SIG-M5 treated with dmso at 0.1 percent for 504 hours (cell line): ENCODE measurements at regions not wholly inside any gene's neighbourhood (a gene's known extent, or its start where the extent isn't known, plus 50 kb on each side); places are given as distances from the start of the nearest gene placed in this dataset.
"Not testable (repeated sequence)": the region's sequence is repeated elsewhere in the genome, so short reads cannot be mapped to it uniquely, and the experiment has no call there.

Experiments used
- DNase-seq: peaks from one replicate; lab custom pipeline; 2025; ENCODE audit not compliant: unreplicated experiment; lab: John Stamatoyannopoulos, UW

DNA sequence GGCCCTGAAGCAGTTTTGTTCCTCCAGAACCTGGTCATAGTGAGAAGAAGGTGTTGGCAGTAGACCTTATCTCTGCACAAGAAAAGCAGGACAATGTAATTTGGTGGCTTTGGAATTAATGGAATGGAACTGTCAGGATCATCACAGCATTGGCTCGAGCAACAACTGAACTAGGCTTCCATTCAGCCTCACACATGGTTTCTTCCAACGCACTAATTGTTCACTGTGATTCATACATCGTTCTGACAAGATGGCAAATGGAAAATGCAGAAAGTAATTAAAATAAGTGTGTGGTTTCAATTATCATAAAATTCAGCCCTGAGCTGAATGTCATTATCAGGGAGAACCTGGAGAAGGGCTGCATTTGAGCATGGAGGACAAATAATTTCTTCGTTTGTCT lies 80.6 kb downstream of the MFSD1 start:
- DNase-seq: no peak

DNA sequence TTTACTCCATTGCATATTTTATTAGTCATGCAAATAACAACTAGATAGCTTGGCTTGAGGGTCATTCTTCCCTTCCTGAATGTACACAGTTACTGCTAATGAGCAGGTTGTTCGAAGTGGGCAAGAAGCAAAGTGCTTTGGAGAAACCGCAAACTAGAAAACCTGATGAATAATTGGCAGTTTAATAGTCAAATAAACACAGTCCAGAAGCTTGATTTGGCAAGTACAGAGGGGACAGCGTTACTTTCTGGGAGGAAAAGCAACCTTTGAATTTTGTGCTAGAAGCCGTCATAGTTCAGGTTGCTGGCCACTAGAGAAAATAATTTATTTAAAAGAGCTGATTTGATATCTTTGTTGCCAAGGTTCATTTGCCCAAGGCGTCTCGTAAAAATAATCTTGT lies 94.9 kb downstream of the MFSD1 start:
- no peak for DNase-seq

DNA sequence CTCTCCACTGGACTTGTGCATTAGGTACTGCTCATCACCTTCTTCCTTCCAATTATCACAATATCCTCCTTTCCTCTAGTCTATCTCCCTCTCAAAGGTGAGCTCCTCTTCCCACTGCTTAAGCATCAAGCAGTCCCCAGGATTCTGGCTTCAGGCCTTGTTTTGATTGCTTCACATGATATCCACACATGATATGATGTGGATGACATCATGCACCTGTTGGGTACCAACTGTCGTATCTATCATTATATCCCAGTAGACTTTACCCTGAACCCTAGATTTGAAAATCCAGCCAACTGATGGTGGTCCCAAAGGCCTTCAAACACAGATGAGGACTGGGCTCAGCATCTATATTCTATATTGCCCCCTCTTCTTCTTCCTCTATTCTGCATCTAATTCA lies 104.9 kb downstream of the MFSD1 start:
- DNase-seq: no peak

DNA sequence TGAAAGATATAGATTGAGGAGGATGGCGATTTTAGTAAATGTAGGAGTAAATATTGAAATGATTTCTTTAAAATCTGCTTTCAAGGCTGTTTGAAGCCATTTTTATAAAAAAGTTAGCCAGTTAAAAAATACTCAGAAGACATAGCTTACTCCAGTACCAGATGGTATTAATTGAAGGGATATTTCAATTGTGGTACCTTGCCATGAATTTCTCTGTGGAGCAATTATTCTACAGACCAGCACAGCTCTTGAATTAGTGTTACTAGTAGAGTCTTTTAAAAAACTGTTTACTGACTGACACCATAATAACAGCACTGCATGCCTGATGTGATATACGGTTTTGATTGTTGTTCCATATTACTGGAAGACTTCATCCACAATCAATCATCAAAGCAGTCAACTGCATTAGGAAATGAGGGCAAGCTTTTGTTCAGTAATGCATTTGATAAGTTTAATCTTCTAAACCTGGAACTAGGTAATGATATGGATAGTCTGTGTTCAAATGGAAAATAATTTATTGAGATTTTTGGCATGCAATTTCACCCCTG lies 106.4 kb downstream of the MFSD1 start:
- DNase-seq: no peak

DNA sequence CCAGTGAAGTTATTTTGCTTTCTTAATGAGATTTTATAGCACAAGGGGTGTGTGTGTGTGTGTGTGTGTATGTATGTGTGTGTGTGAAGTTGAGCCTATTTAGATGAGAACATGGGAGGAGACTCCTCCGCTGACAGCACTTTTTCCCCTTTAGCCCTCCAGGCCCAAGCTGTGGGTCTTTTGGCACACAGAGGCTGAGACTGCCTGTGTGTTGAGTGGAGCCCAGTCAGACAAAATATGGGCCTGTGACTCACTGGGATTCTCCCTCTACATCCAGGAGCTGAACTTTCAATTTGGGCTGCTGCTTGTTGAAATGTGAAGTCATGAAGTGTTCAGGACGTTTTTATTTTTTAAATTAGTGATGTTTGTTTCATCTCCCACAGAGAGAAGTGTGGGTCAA lies 108.0 kb downstream of the MFSD1 start:
- DNase-seq: no peak

DNA sequence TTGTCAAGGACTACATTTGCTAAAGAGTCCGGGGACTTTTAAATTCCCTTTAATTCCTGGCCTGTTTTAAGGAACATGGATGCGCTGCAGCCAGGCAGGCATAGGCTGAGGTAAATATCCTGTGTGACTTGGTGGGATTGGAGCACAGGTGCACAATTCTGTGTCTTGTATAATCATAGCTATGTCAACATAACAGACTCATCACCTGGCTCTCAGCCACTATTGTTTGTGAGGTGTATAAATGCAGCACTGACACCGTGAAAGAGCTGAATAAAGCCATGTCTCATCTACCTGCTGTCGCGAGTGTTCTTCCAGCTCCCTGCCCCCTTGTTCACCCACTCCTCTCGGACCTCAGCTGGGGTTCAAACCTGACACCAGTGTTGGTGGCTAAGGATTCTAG lies 109.7 kb downstream of the MFSD1 start:
- no peak for DNase-seq

DNA sequence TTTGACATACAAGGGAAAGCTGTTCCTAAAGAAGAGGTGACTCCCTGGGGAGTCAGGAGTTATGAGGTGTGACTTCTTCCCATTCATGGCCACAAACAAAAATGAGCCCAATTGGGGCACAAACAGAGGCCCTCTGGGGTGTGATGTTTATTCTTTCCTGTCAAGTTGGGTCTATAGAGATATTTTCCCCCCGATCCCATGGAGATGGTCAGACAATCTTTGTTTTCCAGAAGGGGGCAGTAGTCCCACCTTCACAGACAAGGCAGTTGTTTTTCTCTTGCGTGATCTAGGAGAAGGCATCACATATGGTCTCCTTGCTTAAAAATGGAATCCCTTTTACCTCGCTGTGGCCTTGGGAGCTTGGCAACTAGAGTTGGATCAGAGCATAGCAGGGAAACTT lies 110.3 kb downstream of the MFSD1 start:
- DNase-seq: no peak

DNA sequence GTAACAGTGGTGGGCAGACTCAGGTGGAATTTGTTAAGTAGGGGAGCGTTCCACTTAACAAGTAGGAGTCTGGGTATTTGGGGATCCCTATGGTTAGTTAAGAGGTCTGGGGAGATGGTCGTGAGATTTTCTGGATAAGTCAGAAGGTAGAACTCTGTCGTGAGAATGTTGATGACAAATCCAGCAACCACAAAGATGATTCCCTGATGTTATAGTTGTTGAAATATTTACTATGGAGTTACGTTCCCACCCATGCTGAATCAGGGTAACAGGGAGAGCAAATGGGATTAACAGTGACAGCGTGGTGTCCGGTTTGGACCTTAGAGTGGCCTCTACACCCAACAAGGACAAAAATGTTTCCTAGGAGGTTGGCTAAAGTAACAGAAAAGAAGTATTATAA lies 110.8 kb downstream of the MFSD1 start:
- DNase-seq: no peak

DNA sequence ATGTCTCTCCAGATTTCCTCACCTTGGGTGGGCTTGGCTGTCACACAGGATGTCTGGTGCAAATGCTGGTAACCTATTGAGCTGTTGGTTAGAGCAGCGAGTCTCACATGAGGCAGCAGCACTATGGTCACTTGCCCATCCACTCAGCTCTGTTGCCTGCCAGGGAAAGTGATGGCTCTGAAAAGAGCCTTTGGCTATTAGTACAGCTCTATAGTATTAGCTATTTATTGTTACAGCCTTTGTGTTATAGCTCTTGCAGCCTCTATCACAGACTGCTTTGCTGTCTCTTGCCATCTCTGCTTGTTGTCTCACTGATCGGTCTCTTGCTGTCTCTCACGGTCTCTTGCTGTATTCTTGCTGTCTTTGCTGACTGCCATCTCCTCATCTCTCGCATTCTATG lies 114.3 kb downstream of the MFSD1 start:
- DNase-seq: no peak

DNA sequence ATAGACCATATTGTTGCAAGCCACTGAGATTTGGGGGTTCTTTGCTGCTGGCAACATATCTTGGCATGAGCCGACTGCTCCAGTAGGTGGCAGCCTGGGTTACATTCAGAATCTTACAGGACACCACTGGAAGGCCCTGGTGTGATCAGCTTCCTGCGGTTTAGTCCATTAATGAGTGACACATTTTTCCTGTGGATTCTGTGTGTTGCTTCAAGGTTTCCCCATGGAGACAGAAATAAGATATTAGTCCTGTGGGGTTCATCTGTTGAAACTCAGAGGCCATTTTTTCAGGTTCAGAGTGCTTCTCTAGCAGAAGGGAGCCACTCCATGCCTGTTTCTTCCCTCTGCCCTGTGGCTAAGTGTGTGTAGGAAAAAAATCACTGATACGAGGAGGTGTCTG lies 116.2 kb downstream of the MFSD1 start:
- peak; percentile 46 for DNase-seq

DNA sequence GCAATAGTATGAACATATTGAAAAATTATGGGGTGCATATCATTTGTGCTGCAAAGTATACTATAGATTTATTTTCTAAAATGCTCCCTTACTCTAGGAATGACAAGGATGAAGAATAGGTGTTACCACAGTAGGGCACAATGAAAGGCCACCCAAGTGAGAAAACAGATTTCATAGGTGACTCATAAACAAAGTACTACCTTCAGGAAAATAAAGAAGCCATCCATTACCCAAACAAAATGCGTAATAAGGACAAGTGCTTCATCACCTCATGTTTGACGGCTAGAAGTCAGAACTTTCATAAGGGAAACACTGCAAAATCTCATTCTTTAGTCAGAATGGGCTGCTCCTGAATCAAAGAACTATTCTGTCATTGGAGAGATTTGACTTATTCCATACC lies 116.6 kb downstream of the MFSD1 start:
- no peak for DNase-seq

DNA sequence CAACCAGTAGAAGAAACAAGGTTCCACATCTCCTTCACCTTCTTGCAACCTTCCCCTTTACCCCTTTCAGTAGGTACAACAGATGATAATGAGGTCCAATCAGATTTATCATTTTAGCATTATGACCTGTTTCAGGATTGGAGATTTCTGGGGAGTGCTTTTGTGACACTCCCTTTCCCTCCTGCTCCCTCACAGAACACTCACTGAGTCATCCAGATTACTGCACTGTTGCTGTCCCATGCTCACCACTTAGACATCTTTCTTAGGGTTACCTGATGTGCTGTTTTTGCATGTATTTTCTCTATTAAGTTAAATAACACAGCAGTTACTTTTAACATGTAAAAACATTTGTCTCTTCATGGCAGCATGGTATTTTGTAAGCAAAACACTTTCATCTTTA lies 118.5 kb downstream of the MFSD1 start:
- no peak for DNase-seq

DNA sequence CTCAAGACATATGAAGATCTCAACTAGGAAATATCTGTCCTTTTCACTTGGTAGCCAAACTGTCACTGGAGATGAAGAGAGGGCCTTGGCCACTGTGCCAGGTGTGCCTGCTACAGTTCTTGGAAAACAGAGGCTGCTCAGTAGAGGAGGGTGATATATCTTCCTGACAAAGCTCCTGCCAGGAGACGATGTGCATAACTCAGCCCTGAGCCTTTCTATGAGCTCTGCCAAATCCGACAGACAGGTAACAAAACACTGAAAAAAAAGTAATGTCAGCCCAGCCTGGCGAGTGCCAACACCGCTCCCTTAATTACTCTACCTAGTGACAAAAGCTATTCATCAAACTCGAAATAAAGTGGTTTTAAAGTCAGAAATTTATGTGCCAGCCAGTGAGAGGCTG lies 123.2 kb downstream of the MFSD1 start:
- DNase-seq: no peak

DNA sequence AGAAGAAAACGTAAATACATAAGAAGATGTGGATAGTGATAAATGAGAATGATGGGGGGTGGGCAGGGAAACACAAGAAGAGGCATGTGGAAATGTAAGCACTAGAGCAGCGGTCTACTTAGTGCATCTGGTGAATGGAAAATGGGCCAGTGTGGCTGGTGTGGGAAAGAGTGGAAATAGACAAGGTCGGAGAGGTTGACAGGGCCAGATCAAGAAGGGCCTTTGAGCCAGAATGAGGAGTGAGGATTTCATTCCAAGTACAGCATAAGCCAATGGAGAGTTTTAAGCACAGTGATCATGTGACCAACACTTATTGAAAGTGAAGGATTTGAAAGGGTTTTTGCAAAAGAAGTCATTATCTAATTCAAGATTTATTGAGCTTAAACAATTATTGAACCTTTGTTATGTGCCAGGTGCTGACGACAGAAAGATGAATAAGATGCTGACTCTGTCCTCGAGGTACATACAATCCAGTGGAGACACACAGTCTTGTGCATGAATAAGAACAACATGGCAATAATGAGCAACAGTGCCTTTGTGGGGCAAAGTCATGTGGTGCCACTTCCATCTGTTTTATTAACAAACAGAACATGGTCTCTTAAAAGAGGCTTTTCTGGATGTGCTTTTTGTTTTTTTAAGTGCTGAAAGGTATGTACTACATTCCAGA lies 124.1 kb downstream of the MFSD1 start:
- DNase-seq: no peak

DNA sequence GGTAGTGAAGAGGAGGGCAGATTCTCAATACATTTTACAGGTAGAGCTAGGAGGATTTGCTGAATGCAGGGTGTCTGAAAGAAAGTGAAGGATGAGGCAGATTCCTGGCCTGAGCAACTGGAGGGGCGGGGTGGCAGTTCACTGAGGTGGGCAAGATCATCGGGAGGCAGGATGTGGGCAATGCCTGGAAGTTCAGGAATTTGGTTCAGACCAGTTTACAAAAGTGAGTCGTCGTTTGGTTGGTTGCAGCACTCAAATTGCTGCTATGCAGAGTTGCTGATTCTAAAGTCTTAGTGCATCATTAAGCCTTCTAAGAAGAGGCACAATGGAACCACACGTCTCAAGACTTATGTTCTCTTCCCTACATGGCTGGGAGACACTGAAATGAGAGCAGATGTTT lies 134.0 kb downstream of the MFSD1 start:
- DNase-seq: no peak

DNA sequence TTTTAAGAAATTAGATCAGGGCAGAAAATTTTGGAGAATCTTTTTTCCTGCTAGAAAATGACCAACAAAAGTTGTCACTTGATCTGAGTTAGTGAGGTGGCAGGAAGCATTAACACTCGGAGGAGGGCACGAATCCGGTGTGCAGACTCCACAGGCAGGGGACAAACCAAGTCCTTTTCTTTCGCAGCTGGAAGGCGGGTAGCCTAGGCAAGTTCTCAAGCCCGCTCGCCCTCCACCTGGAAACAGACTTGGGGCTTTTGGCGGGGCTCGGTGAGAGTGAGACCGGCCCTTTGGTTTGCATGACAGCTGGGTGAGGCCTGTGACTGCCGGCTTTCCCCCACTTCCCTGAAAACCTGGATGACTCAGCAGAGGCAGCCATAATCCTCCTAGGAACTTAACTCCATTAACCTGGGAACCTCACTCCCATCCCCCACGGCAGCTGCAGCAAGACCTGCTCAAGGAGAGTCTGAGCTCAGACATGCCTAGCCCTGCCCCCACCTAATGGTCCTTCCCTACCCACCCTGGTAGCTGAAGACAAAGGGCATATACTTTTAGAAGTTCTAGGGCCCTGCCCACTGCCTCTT lies 134.8 kb downstream of the MFSD1 start:
- no peak for DNase-seq

DNA sequence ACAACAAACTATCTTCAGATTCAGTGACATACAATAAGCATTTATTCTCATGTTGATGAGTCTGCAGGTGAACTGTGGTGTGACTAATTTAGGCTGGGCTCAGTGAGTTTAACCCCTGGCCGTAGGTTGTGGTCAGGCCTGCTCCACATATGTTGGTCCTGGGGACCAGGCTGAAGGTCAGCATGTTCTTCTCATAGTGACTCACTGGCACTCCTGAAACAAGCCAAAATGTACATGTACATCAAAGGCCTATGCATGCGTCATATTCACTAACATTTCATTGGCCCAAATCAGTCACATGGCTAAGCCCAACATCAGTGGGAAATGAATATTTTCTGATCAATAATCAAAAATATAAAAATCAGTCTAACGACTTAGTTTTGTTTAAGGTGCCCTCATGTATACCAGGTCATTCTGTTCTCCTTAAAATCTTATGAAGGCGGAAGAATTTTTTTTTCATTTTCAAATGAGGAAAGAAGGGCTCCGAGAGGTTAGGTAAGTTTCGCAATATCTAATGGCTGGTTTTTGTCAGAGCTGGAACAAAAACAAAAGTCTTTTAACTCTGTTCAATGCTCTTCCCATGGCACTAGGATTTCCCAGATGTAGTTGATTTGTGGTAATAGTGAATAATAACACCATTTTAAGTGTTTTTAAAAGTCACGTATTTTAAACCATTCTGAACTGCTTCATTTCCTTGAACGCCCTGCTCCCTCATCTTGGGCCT lies 148.5 kb downstream of the MFSD1 start:
- no peak for DNase-seq

DNA sequence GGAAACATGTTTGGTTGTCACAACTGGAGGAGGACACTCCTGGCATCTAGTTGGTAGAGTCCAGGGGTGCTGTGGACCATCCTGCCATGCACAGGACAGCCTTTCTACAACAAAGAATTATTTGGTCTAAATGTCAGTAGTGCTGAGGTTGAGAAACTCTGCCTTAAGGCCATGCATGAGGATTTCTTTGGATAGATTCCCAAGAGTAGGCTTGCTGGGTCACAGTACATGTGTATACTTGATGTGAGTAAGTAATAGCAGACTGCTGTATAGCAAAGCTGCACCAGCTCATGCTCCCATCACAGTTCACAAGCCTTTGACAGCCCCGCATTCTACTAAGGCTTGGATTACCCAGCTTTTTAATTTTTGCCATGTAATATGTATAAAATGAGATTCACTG lies 151.3 kb downstream of the MFSD1 start:
- no peak for DNase-seq

DNA sequence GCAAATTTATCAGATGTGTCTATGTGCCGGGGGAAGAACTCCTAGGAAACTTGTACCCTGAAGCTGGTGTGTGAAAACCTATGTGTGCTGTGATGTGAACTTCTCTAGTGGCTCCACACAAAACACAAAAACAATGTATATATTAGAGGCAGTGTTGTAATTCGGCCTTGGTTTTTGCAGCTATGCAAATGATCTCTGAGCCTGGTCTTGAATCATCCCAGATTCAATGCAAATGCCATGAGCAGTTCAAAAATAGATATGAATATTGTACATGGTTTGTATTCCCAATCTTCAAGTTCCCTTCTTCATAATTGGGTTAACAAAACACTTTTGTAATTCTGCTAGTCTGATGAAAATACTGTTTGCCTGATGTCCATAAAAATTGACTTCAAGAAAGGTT lies 152.6 kb downstream of the MFSD1 start:
- no peak for DNase-seq

DNA sequence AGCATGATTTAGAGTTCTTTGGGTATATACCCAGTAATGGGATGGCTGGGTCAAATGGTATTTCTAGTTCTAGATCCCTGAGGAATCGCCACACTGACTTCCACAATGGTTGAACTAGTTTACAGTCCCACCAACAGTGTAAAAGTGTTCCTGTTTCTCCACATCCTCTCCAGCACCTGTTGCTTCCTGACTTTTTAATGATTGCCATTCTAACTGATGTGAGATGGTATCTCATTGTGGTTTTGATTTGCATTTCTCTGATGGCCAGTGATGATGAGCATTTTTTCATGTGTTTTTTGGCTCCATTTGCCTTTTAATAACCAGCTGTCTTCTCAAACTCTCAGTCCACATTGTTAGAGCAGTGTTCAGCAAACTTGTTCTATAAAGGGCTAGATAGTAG lies 155.9 kb downstream of the MFSD1 start:
- DNase-seq: not testable (repeated sequence)

DNA sequence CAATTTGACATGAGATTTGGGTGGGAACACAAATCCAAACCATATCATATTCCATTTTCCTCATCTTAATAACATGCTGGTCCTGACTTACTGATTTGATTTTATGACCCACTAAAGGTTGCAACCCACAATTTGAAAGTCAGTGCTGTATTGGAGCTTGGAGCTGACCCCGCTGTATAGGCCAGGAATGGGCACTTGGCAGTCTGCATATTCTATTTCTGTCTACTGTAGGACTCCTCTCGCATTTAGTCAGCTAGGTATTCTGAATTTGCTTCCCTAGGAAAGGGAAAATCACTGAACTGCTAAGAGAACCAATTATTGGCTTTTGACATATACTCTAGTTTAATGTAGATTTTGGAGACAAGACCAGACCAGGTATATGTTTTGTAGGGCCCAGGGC lies 157.0 kb downstream of the MFSD1 start:
- no peak for DNase-seq

DNA sequence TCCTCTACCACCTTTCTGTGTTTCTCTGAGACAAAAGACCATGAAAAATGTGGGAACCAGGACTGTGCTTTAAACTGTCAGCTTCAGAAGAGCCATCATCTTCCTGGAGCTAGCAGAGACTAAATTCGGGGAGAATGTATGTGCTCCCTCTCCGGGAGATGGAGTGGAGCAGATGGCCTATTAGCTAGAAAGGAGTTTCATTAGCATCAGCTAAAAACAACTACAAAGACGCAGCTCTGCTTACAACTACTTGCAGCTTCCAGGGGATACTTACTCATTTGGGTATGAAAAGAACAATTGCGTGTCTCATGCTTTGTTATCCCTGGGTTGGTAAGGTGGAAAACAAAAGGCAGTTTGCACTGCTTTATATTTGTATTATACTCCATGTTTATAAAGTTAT lies 159.6 kb downstream of the MFSD1 start:
- no peak for DNase-seq
